ENCODE measurements at regions not wholly inside any gene's neighbourhood (a gene's known extent, or its start where the extent isn't known, plus 50 kb on each side); places are given as distances from the start of the nearest gene placed in this dataset.

DNA sequence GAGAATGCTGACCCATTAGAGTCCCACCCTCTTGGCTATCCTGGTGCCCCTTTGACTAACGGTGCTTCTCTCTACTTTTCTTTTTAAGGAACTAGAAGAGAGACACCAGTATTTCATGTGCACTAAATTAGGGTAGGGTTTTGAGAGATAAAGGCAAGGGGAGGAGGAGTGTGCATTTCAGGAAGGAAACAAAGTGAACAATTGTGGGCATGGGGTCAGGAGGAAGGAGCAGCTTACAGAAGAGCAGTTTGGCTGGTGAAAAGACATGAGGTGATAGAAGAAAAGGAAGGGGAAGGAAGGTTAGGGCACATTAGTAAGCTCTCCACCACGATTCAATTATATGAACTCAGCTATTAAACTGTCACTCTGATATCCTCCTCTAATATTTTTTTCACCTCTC lies 105.8 kb upstream of the CTAGE1 start:
- Histone ChIP-seq H4K8ac (ENCODE audit: low read depth, low read length) (no peak overlapping the region), H3K79me1 (ENCODE audit: low read length) (no peaks in the 10 kb centered on the region), H3K4me3 (ENCODE audit: low read depth, low read length) (no peak overlapping the region), H4K12ac (ENCODE audit: low read depth, low read length) (no peak overlapping the region), H3K27me3 (ENCODE audit: insufficient read depth, low read length) (no peaks in the 10 kb centered on the region), H3K14ac (ENCODE audit: low read length) (no peak overlapping the region), H3K23ac (ENCODE audit: low read length) (no peak overlapping the region), H2AK5ac (ENCODE audit: low read length) (no peak overlapping the region), H2AFZ (ENCODE audit: insufficient read depth, low read length, poor library complexity) (no peak overlapping the region), H3K18ac (ENCODE audit: low read length) (no peak overlapping the region), H3K9ac (ENCODE audit: low read length) (no peak overlapping the region), H3K27ac (ENCODE audit: low read depth, low read length) (no peak overlapping the region), H3K79me2 (ENCODE audit: control insufficient read depth, insufficient read depth, low read length, poor library complexity) (no peaks in the 10 kb centered on the region), H2BK12ac (ENCODE audit: low read length) (no peak overlapping the region), H2BK5ac (ENCODE audit: low read depth, low read length, poor library complexity) (no peak overlapping the region), H3K4me2 (ENCODE audit: low read length) (no peak overlapping the region), H2BK120ac (ENCODE audit: insufficient read depth, low read length, poor library complexity) (no peak overlapping the region), H3K4ac (ENCODE audit: low read depth, low read length) (no peak overlapping the region), H3K36me3 (ENCODE audit: control insufficient read depth in 1 of 2, insufficient read depth in 2 of 2, low read length in 2 of 2) (no peaks in the 10 kb centered on the region), H3K9me3 (ENCODE audit: insufficient read depth, low read depth, low read length) (no peaks in the 10 kb centered on the region), H3K4me1 (ENCODE audit: control insufficient read depth in 1 of 2, insufficient read depth in 2 of 2, low read length in 2 of 2) (no peaks in the 10 kb centered on the region), H4K91ac (ENCODE audit: low read depth, low read length) (no peak overlapping the region)
- WGBS (ENCODE audit: extremely low coverage, insufficient coverage, insufficient read length): no CpG with 5 or more reads among the region's 2 CpGs
- no peak for DNase-seq

DNA sequence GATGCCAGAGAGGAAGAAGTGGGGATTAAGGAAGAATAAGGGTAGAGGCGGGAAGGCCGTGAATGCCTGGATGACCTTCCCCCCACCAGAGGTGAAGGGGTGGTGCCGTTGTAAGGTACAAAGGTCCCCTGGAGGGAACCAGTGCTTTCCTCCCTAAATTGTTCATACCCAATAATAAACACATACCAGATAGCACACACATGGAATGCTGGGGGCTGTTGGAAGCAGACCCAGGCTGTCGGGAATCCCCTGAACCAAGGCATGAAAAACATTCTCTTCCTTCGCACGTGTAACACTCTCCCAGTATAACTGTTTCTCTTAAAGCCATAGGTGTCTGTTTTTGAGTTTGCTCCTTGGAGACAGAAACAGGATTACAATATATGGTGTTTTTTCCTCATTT lies 107.1 kb upstream of the CTAGE1 start:
- H3K23ac ChIP-seq (ENCODE audit: low read length): no peak overlapping the region
- H2BK5ac ChIP-seq (ENCODE audit: low read depth, low read length, poor library complexity): no peak overlapping the region
- H3K9me3 ChIP-seq (ENCODE audit: insufficient read depth, low read depth, low read length): no peaks in the 10 kb centered on the region
- no peaks in the 10 kb centered on the region for H3K36me3 ChIP-seq (ENCODE audit: control insufficient read depth in 1 of 2, insufficient read depth in 2 of 2, low read length in 2 of 2)
- H3K4me2 ChIP-seq (ENCODE audit: low read length): no peak overlapping the region
- H3K9ac ChIP-seq (ENCODE audit: low read length): no peak overlapping the region
- no peaks in the 10 kb centered on the region for H3K4me1 ChIP-seq (ENCODE audit: control insufficient read depth in 1 of 2, insufficient read depth in 2 of 2, low read length in 2 of 2)
- H3K4ac ChIP-seq (ENCODE audit: low read depth, low read length): no peak overlapping the region
- H3K79me2 ChIP-seq (ENCODE audit: control insufficient read depth, insufficient read depth, low read length, poor library complexity): no peaks in the 10 kb centered on the region
- H4K8ac ChIP-seq (ENCODE audit: low read depth, low read length): no peak overlapping the region
- H3K79me1 ChIP-seq (ENCODE audit: low read length): no peaks in the 10 kb centered on the region
- no peak overlapping the region for H2AFZ ChIP-seq (ENCODE audit: insufficient read depth, low read length, poor library complexity)
- H4K91ac ChIP-seq (ENCODE audit: low read depth, low read length): no peak overlapping the region
- DNase-seq: no peak
- H2AK5ac ChIP-seq (ENCODE audit: low read length): no peak overlapping the region
- no peak overlapping the region for H3K14ac ChIP-seq (ENCODE audit: low read length)
- no peaks in the 10 kb centered on the region for H3K27me3 ChIP-seq (ENCODE audit: insufficient read depth, low read length)
- H3K27ac ChIP-seq (ENCODE audit: low read depth, low read length): no peak overlapping the region
- H2BK12ac ChIP-seq (ENCODE audit: low read length): no peak overlapping the region
- no peak overlapping the region for H3K4me3 ChIP-seq (ENCODE audit: low read depth, low read length)
- no CpG with 5 or more reads among the region's 6 CpGs for WGBS (ENCODE audit: extremely low coverage, insufficient coverage, insufficient read length)
- H4K12ac ChIP-seq (ENCODE audit: low read depth, low read length): no peak overlapping the region
- H3K18ac ChIP-seq (ENCODE audit: low read length): no peak overlapping the region
- H2BK120ac ChIP-seq (ENCODE audit: insufficient read depth, low read length, poor library complexity): no peak overlapping the region

DNA sequence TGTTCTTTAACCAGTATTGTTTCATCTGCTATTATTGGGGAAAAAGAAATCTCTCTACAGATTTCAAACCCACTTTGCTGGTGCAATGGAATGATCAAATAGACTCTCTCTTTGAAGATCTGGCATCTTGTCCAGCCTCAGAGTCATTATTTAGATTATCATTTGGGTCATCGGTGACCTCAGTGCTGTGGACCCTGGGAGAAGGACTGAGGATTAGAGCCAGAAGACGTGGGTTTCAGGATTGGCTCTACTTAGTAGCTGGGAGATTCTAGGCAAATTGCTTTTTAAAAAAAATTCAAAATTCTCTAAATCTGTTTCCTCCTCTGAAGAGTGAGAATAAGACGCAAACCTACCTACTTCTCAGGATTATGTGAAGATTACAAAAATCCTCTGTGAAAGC lies 107.6 kb upstream of the CTAGE1 start:
- no peak overlapping the region for H2AK5ac ChIP-seq (ENCODE audit: low read length)
- H3K4ac ChIP-seq (ENCODE audit: low read depth, low read length): no peak overlapping the region
- H2BK5ac ChIP-seq (ENCODE audit: low read depth, low read length, poor library complexity): no peak overlapping the region
- H3K18ac ChIP-seq (ENCODE audit: low read length): no peak overlapping the region
- no peaks in the 10 kb centered on the region for H3K27me3 ChIP-seq (ENCODE audit: insufficient read depth, low read length)
- no CpG with 5 or more reads among the region's 3 CpGs for WGBS (ENCODE audit: extremely low coverage, insufficient coverage, insufficient read length)
- no peak overlapping the region for H3K27ac ChIP-seq (ENCODE audit: low read depth, low read length)
- no peak overlapping the region for H3K9ac ChIP-seq (ENCODE audit: low read length)
- no peak overlapping the region for H3K23ac ChIP-seq (ENCODE audit: low read length)
- no peak overlapping the region for H3K4me2 ChIP-seq (ENCODE audit: low read length)
- no peak overlapping the region for H2BK120ac ChIP-seq (ENCODE audit: insufficient read depth, low read length, poor library complexity)
- H2AFZ ChIP-seq (ENCODE audit: insufficient read depth, low read length, poor library complexity): no peak overlapping the region
- H3K9me3 ChIP-seq (ENCODE audit: insufficient read depth, low read depth, low read length): no peaks in the 10 kb centered on the region
- H4K91ac ChIP-seq (ENCODE audit: low read depth, low read length): no peak overlapping the region
- no peak overlapping the region for H4K8ac ChIP-seq (ENCODE audit: low read depth, low read length)
- DNase-seq: no peak
- H4K12ac ChIP-seq (ENCODE audit: low read depth, low read length): no peak overlapping the region
- H3K79me1 ChIP-seq (ENCODE audit: low read length): no peaks in the 10 kb centered on the region
- H3K14ac ChIP-seq (ENCODE audit: low read length): no peak overlapping the region
- no peak overlapping the region for H3K4me3 ChIP-seq (ENCODE audit: low read depth, low read length)
- no peak overlapping the region for H2BK12ac ChIP-seq (ENCODE audit: low read length)
- H3K79me2 ChIP-seq (ENCODE audit: control insufficient read depth, insufficient read depth, low read length, poor library complexity): no peaks in the 10 kb centered on the region
- no peaks in the 10 kb centered on the region for H3K4me1 ChIP-seq (ENCODE audit: control insufficient read depth in 1 of 2, insufficient read depth in 2 of 2, low read length in 2 of 2)
- H3K36me3 ChIP-seq (ENCODE audit: control insufficient read depth in 1 of 2, insufficient read depth in 2 of 2, low read length in 2 of 2): no peaks in the 10 kb centered on the region

DNA sequence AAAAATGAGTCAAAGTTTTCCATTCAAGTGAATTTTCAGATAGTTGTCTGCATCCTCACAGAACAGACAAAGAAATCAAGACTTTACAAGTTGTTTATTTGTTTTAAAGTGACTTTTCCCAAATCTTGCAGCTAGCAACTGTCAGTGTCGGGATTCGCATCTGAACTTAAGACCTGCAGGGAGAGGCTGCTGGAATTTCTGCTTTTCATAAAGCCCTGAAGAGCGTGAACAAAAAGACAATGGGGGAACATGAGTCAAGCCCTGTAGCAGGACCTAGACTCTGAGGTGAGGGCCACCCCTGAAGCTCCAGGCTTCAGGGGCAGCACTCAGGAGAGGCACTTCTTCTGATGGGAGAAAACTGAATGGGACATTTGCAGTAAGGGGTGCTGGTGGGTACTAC lies 108.2 kb upstream of the CTAGE1 start:
- H4K12ac ChIP-seq (ENCODE audit: low read depth, low read length): no peak overlapping the region
- no peaks in the 10 kb centered on the region for H3K27me3 ChIP-seq (ENCODE audit: insufficient read depth, low read length)
- H3K9ac ChIP-seq (ENCODE audit: low read length): no peak overlapping the region
- H3K4me2 ChIP-seq (ENCODE audit: low read length): no peak overlapping the region
- no peak overlapping the region for H3K18ac ChIP-seq (ENCODE audit: low read length)
- H2BK120ac ChIP-seq (ENCODE audit: insufficient read depth, low read length, poor library complexity): no peak overlapping the region
- no peak overlapping the region for H2BK12ac ChIP-seq (ENCODE audit: low read length)
- no peaks in the 10 kb centered on the region for H3K9me3 ChIP-seq (ENCODE audit: insufficient read depth, low read depth, low read length)
- H3K79me1 ChIP-seq (ENCODE audit: low read length): no peaks in the 10 kb centered on the region
- no peak overlapping the region for H3K14ac ChIP-seq (ENCODE audit: low read length)
- H3K4me3 ChIP-seq (ENCODE audit: low read depth, low read length): no peak overlapping the region
- no peak overlapping the region for H4K91ac ChIP-seq (ENCODE audit: low read depth, low read length)
- H2AFZ ChIP-seq (ENCODE audit: insufficient read depth, low read length, poor library complexity): no peak overlapping the region
- H3K4me1 ChIP-seq (ENCODE audit: control insufficient read depth in 1 of 2, insufficient read depth in 2 of 2, low read length in 2 of 2): no peaks in the 10 kb centered on the region
- H3K4ac ChIP-seq (ENCODE audit: low read depth, low read length): no peak overlapping the region
- H3K36me3 ChIP-seq (ENCODE audit: control insufficient read depth in 1 of 2, insufficient read depth in 2 of 2, low read length in 2 of 2): no peaks in the 10 kb centered on the region
- H2BK5ac ChIP-seq (ENCODE audit: low read depth, low read length, poor library complexity): no peak overlapping the region
- H4K8ac ChIP-seq (ENCODE audit: low read depth, low read length): no peak overlapping the region
- H3K27ac ChIP-seq (ENCODE audit: low read depth, low read length): no peak overlapping the region
- DNase-seq: no peak
- no peak overlapping the region for H3K23ac ChIP-seq (ENCODE audit: low read length)
- H2AK5ac ChIP-seq (ENCODE audit: low read length): no peak overlapping the region
- WGBS (ENCODE audit: extremely low coverage, insufficient coverage, insufficient read length): no CpG with 5 or more reads among the region's 3 CpGs
- H3K79me2 ChIP-seq (ENCODE audit: control insufficient read depth, insufficient read depth, low read length, poor library complexity): no peaks in the 10 kb centered on the region

All from trophoblast cell (in vitro differentiated cells and primary cell).